GM12892 (cell line): ENCODE measurements at regions not wholly inside any gene's neighbourhood (a gene's known extent, or its start where the extent isn't known, plus 50 kb on each side); places are given as distances from the start of the nearest gene placed in this dataset.

ENCODE experiments used
- POLR2AphosphoS5 ChIP-seq: IDR thresholded peaks from 2 replicates; pipeline ENCODE4 v1.6.1; 2011; ENCODE audit warnings: low read depth, low read length, control low read depth
- TAF1 ChIP-seq: IDR thresholded peaks from 2 replicates; pipeline ENCODE4 v1.6.1; 2011; ENCODE audit warnings: low read depth, mild to moderate bottlenecking, control low read depth, low read length, borderline replicate concordance

GRCh38 chr13:65555962-65556361 is 1674.2 kb downstream of the PCDH9 start:
- no peak for TF ChIP-seq TAF1
- no peak for TF ChIP-seq POLR2AphosphoS5
